ENCODE measurements at regions not wholly inside any gene's neighbourhood (a gene's known extent, or its start where the extent isn't known, plus 50 kb on each side); places are given as distances from the start of the nearest gene placed in this dataset.

DNA sequence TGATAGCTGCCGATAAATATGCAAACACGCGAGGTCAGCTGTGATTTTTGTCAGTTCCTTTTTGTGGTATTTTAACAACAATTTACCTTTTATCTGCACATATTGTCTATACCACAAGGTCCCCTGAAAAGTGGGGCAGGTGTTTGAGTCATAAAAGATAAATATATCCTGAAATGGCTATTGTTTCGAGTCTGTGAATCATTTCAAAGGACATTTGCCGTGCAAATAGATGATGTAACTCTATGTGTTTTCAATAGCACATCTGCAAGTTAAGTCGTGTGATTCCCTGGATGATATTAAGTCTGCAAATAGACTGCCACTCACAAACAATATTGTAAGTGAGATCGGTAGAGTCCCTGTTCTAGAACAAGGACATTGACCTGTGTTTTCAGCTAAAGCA is 193.0 kb upstream of the PITRM1 start:
- no peak for TF ChIP-seq CTCF (IDR thresholded peaks at IDR 0.05)
- TF ChIP-seq POLR2A (IDR thresholded peaks at IDR 0.05), result no peak

Measured in right lobe of liver (tissue), 4 donors.